ENCODE measurements at regions not wholly inside any gene's neighbourhood (a gene's known extent, or its start where the extent isn't known, plus 50 kb on each side); places are given as distances from the start of the nearest gene placed in this dataset.

DNA sequence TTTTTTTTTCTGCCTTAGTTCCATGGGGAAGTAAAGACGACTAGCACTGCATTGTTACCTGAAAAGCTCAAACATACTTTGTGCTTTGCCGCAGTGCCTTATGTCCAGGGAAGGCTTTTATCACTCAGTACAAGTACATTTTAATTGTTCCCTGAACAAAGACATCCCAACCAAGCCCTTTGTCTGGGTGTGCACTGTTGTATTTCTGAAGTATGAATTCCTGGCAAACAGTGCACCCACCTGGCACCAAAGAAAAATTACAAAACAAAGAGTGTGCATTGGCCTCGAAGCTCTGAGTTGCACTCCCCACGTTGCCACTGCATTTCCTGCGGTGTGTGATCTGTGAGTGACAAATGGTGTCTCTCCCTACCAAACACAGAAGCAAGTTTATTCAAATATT, 858.5 kb upstream of the PIK3C3 start:
- Histone ChIP-seq H3K9me3 (ENCODE audit: control insufficient read depth, insufficient read depth, low read length) (no peaks in the 10 kb centered on the region), H3F3A (ENCODE audit: control insufficient read depth, insufficient read depth) (no peaks in the 10 kb centered on the region), H3K4me1 (ENCODE audit: control insufficient read depth, low read length) (no peaks in the 10 kb centered on the region), H3K4me2 (ENCODE audit: low read length) (no peak overlapping the region), H3K27ac (ENCODE audit: low read depth, low read length) (no peak overlapping the region), H4K20me1 (ENCODE audit: control insufficient read depth, insufficient read depth, low read depth, low read length) (no peaks in the 10 kb centered on the region), H3K27me3 (ENCODE audit: control insufficient read depth, low read length) (no peaks in the 10 kb centered on the region), H3K9me2 (replicated peaks; ENCODE audit: control insufficient read depth, low read length) (no peaks in the 10 kb centered on the region), H3K4me3 (ENCODE audit: low read length) (no peak overlapping the region), H3K36me3 (ENCODE audit: control insufficient read depth, low read length) (no peaks in the 10 kb centered on the region), H3K79me2 (ENCODE audit: control insufficient read depth, low read length) (no peaks in the 10 kb centered on the region)
- no peak for TF ChIP-seq EZH2phosphoT487 (IDR thresholded peaks at IDR 0.05; ENCODE audit: borderline replicate concordance, low read length)
- TF ChIP-seq, protein P1, sequence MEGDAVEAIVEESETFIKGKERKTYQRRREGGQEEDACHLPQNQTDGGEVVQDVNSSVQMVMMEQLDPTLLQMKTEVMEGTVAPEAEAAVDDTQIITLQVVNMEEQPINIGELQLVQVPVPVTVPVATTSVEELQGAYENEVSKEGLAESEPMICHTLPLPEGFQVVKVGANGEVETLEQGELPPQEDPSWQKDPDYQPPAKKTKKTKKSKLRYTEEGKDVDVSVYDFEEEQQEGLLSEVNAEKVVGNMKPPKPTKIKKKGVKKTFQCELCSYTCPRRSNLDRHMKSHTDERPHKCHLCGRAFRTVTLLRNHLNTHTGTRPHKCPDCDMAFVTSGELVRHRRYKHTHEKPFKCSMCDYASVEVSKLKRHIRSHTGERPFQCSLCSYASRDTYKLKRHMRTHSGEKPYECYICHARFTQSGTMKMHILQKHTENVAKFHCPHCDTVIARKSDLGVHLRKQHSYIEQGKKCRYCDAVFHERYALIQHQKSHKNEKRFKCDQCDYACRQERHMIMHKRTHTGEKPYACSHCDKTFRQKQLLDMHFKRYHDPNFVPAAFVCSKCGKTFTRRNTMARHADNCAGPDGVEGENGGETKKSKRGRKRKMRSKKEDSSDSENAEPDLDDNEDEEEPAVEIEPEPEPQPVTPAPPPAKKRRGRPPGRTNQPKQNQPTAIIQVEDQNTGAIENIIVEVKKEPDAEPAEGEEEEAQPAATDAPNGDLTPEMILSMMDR (IDR thresholded peaks at IDR 0.05; ENCODE audit: low read depth, low read length, poor library complexity, severe bottlenecking) = no peak

DNA sequence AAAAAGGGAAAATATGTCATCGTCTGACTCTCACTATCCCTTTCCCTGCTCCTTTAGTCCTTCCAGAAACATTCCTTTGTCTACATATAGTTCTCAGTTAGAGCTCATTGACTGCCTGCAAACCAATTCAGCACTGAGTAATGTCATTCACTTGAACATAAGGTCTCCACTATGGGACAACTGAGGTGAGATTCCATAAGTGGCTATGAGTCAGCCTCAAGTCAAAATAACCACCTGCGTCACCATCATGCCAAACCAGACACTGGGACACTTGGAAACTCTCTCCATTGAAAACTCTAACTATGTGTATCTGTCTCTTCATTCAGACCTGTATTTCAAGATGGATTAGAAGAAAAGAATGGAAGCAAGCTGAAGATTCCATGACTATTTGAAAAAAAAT, 878.0 kb upstream of the PIK3C3 start:
- no peaks in the 10 kb centered on the region for H3K79me2 ChIP-seq (ENCODE audit: control insufficient read depth, low read length)
- no peak overlapping the region for H3K4me3 ChIP-seq (ENCODE audit: low read length)
- H3K27me3 ChIP-seq (ENCODE audit: control insufficient read depth, low read length) = no peaks in the 10 kb centered on the region
- TF ChIP-seq, protein P1 (IDR thresholded peaks at IDR 0.05; ENCODE audit: low read depth, low read length, poor library complexity, severe bottlenecking) = no peak
- no peak for TF ChIP-seq EZH2phosphoT487 (IDR thresholded peaks at IDR 0.05; ENCODE audit: borderline replicate concordance, low read length)
- no peaks in the 10 kb centered on the region for H3K36me3 ChIP-seq (ENCODE audit: control insufficient read depth, low read length)
- no peaks in the 10 kb centered on the region for H3K4me1 ChIP-seq (ENCODE audit: control insufficient read depth, low read length)
- no peaks in the 10 kb centered on the region for H3K9me3 ChIP-seq (ENCODE audit: control insufficient read depth, insufficient read depth, low read length)
- H3F3A ChIP-seq (ENCODE audit: control insufficient read depth, insufficient read depth) = no peaks in the 10 kb centered on the region
- no peaks in the 10 kb centered on the region for H3K9me2 ChIP-seq (replicated peaks; ENCODE audit: control insufficient read depth, low read length)
- no peaks in the 10 kb centered on the region for H4K20me1 ChIP-seq (ENCODE audit: control insufficient read depth, insufficient read depth, low read depth, low read length)
- no peak overlapping the region for H3K27ac ChIP-seq (ENCODE audit: low read depth, low read length)
- H3K4me2 ChIP-seq (ENCODE audit: low read length) = no peak overlapping the region

DNA sequence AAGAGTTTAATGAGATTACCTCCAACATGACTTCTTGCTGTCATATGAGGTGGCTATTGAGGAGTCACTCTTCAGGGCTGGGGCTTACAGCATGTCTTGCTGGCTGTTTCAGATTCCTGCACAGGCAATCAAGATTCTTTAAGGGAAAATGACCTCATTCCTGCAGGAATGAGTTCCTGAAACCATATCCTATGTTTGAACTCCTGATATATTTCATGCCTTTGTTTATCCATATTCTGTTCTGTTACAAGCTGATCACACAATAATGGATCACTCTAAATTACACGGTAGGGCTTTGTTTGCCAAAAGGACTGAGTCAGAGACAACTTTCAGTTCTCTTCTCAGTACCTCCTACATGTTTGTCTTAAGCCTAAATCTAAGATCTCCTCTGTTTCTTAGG, 879.8 kb upstream of the PIK3C3 start:
- Histone ChIP-seq H3K79me2 (ENCODE audit: control insufficient read depth, low read length) (no peaks in the 10 kb centered on the region), H3K36me3 (ENCODE audit: control insufficient read depth, low read length) (no peaks in the 10 kb centered on the region), H3K4me3 (ENCODE audit: low read length) (no peak overlapping the region), H3K9me3 (ENCODE audit: control insufficient read depth, insufficient read depth, low read length) (no peaks in the 10 kb centered on the region), H3K9me2 (replicated peaks; ENCODE audit: control insufficient read depth, low read length) (no peaks in the 10 kb centered on the region), H3K4me1 (ENCODE audit: control insufficient read depth, low read length) (no peaks in the 10 kb centered on the region), H3F3A (ENCODE audit: control insufficient read depth, insufficient read depth) (no peaks in the 10 kb centered on the region), H3K27me3 (ENCODE audit: control insufficient read depth, low read length) (no peaks in the 10 kb centered on the region), H3K4me2 (ENCODE audit: low read length) (no peak overlapping the region), H4K20me1 (ENCODE audit: control insufficient read depth, insufficient read depth, low read depth, low read length) (no peaks in the 10 kb centered on the region), H3K27ac (ENCODE audit: low read depth, low read length) (no peak overlapping the region)
- TF ChIP-seq, protein P1 (IDR thresholded peaks at IDR 0.05; ENCODE audit: low read depth, low read length, poor library complexity, severe bottlenecking) = no peak
- TF ChIP-seq EZH2phosphoT487 (IDR thresholded peaks at IDR 0.05; ENCODE audit: borderline replicate concordance, low read length) = no peak

Data from DOHH2 (cell line).